Osteoblast (primary cell): ENCODE measurements at regions not wholly inside any gene's neighbourhood (a gene's known extent, or its start where the extent isn't known, plus 50 kb on each side); places are given as distances from the start of the nearest gene placed in this dataset.
"Not testable (repeated sequence)": the region's sequence is repeated elsewhere in the genome, so short reads cannot be mapped to it uniquely, and the experiment has no call there.

Experiments
- DNase-seq: peaks from one replicate; pipeline ENCODE4 v3.0.0; 2011; ENCODE audit warnings: low spot score, mixed read lengths; ENCODE audit not compliant: insufficient read length; ENCODE audit errors: missing footprints
- H2AFZ ChIP-seq: 2 replicates; pipeline ENCODE4 v1.6.0; 2011; ENCODE audit warnings: mild to moderate bottlenecking, low read length
- H3K27ac ChIP-seq: 2 replicates; pipeline ENCODE4 v1.5.1; 2011; ENCODE audit warnings: mild to moderate bottlenecking, low read depth, low read length, moderate library complexity
- H3K27me3 ChIP-seq: 2 replicates; pipeline ENCODE4 v1.6.0; 2012; ENCODE audit warnings: mild to moderate bottlenecking, control low read depth, inconsistent platforms, low read length, moderate library complexity; ENCODE audit not compliant: insufficient read depth
- H3K36me3 ChIP-seq: 2 replicates; pipeline ENCODE4 v1.5.1; 2011; ENCODE audit warnings: mild to moderate bottlenecking, low read length, control low read depth, moderate library complexity; ENCODE audit not compliant: insufficient read depth
- H3K4me1 ChIP-seq: 2 replicates; pipeline ENCODE4 v1.5.1; 2011; ENCODE audit warnings: mild to moderate bottlenecking, low read length, control low read depth, moderate library complexity; ENCODE audit not compliant: insufficient read depth
- H3K4me2 ChIP-seq: 2 replicates; pipeline ENCODE4 v1.6.0; 2011; ENCODE audit warnings: mild to moderate bottlenecking, low read length; ENCODE audit not compliant: insufficient read depth
- H3K4me3 ChIP-seq: fragments of 200-600 bp; sonication (generic); 3 replicates; pipeline ENCODE4 v1.5.1; 2012; ENCODE audit warnings: mild to moderate bottlenecking, low read length, inconsistent platforms; ENCODE audit not compliant: insufficient read depth
- H3K79me2 ChIP-seq: 2 replicates; pipeline ENCODE4 v1.6.0; 2012; ENCODE audit warnings: mild to moderate bottlenecking, low read length, control low read depth, inconsistent platforms; ENCODE audit not compliant: insufficient read depth
- H3K9me3 ChIP-seq: 2 replicates; pipeline ENCODE4 v1.5.1; 2011; ENCODE audit warnings: low read depth, low read length, control low read depth
- H4K20me1 ChIP-seq: 2 replicates; pipeline ENCODE4 v1.6.0; 2012; ENCODE audit warnings: mild to moderate bottlenecking, low read length, control low read depth; ENCODE audit not compliant: insufficient read depth
- TF ChIP-seq, protein P1 (sequence below): IDR thresholded peaks from 2 replicates; pipeline ENCODE4 v1.5.1; 2011; ENCODE audit warnings: mild to moderate bottlenecking, low read depth, low read length, moderate library complexity; ENCODE audit errors: extremely low read depth

DNA sequence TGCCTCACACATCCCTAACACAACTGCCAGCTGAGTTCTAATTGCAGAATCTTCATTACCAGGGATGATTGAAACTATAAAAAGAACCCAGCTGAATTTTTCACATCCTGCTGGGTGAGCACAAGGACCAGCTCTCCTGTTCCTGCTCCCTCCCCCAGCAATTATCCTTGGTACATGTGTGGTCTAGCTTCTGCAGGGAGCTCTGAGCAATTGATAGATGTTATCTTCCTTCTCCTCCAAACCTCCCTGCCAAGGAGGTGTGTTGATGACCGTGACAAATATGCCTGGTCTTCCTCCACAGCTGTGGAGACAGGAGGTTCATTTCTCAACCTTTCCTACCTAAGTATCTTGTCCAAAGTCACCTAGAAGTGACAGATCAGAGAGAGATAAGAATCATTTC lies 65.3 kb upstream of the MAN1A2 start:
- Histone ChIP-seq H3K27me3 (no peaks in the 10 kb centered on the region), H3K79me2 (no peaks in the 10 kb centered on the region), H3K4me3 (no peak overlapping the region), H3K9me3 (no peaks in the 10 kb centered on the region), H2AFZ (no peak overlapping the region), H3K36me3 (no peaks in the 10 kb centered on the region), H3K27ac (no peak overlapping the region), H4K20me1 (no peaks in the 10 kb centered on the region), H3K4me1 (no peaks in the 10 kb centered on the region), H3K4me2 (no peak overlapping the region)
- no peak for DNase-seq
- TF ChIP-seq, protein P1, sequence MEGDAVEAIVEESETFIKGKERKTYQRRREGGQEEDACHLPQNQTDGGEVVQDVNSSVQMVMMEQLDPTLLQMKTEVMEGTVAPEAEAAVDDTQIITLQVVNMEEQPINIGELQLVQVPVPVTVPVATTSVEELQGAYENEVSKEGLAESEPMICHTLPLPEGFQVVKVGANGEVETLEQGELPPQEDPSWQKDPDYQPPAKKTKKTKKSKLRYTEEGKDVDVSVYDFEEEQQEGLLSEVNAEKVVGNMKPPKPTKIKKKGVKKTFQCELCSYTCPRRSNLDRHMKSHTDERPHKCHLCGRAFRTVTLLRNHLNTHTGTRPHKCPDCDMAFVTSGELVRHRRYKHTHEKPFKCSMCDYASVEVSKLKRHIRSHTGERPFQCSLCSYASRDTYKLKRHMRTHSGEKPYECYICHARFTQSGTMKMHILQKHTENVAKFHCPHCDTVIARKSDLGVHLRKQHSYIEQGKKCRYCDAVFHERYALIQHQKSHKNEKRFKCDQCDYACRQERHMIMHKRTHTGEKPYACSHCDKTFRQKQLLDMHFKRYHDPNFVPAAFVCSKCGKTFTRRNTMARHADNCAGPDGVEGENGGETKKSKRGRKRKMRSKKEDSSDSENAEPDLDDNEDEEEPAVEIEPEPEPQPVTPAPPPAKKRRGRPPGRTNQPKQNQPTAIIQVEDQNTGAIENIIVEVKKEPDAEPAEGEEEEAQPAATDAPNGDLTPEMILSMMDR = no peak

DNA sequence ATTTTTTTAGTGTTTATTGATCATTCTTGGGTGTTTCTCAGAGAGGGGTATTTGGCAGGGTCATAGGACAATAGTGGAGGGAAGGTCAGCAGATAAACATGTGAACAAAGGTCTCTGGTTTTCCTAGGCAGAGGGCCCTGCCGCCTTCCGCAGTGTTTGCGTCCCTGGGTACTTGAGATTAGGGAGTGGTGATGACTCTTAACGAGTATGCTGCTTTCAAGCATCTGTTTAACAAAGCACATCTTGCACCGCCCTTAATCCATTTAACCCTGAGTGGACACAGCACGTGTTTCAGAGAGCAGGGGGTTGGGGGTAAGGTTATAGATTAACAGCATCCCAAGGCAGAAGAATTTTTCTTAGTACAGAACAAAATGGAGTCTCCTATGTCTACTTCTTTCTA lies 67.1 kb upstream of the MAN1A2 start:
- H2AFZ ChIP-seq, H3K9me3 ChIP-seq, H3K4me1 ChIP-seq, H4K20me1 ChIP-seq, H3K79me2 ChIP-seq, H3K4me2 ChIP-seq, H3K27ac ChIP-seq, H3K36me3 ChIP-seq, DNase-seq, H3K4me3 ChIP-seq, H3K27me3 ChIP-seq: not testable (repeated sequence)

DNA sequence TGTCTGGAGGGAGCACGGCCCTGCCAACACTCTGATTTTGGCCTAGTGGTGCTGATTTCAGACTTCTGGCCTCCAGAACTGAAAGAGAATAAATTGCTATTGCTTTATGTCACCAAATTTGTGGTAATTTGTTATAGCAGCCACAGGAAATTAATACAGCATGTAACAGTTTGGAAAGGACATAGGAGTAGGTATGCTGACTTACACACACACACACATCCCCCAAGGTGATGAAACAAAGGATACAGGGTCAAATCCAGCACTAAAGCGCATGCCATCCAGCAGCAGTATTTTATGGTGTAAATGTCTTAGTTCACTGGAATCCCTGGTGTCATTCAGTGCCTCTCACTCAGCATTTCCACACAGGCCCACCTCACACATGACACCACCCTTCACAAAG lies 72.2 kb upstream of the MAN1A2 start:
- TF ChIP-seq, protein P1 = no peak
- H3K4me1 ChIP-seq = no peaks in the 10 kb centered on the region
- H3K9me3 ChIP-seq = no peaks in the 10 kb centered on the region
- H3K79me2 ChIP-seq = no peaks in the 10 kb centered on the region
- no peaks in the 10 kb centered on the region for H4K20me1 ChIP-seq
- no peak overlapping the region for H3K27ac ChIP-seq
- no peaks in the 10 kb centered on the region for H3K27me3 ChIP-seq
- no peak overlapping the region for H3K4me3 ChIP-seq
- no peaks in the 10 kb centered on the region for H3K36me3 ChIP-seq
- no peak for DNase-seq
- no peak overlapping the region for H3K4me2 ChIP-seq
- H2AFZ ChIP-seq = no peak overlapping the region

DNA sequence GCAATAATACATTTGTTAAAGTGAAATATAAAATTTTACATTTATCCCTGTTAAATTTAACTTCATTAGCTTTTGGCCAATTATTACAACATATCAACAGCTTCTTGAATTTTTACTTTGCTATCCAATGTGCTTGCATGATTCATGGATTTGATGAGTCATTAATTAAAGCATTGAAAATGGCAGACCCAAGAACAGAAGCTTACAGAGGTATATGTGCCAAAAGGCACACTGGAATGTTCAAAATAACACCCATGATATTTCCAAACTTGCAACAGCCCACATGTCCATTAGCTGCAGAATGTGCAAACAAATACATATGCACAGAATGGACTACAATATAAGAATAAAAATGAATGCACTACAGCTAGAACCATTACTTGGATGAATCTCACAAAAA lies 76.4 kb upstream of the MAN1A2 start:
- no peaks in the 10 kb centered on the region for H3K27me3 ChIP-seq
- TF ChIP-seq, protein P1 = no peak
- no peak overlapping the region for H3K4me2 ChIP-seq
- no peak overlapping the region for H3K27ac ChIP-seq
- no peaks in the 10 kb centered on the region for H3K79me2 ChIP-seq
- H4K20me1 ChIP-seq = no peaks in the 10 kb centered on the region
- H3K9me3 ChIP-seq = no peaks in the 10 kb centered on the region
- no peak overlapping the region for H3K4me3 ChIP-seq
- no peak overlapping the region for H2AFZ ChIP-seq
- H3K36me3 ChIP-seq = no peaks in the 10 kb centered on the region
- DNase-seq = no peak
- no peaks in the 10 kb centered on the region for H3K4me1 ChIP-seq
